ENCODE measurements at regions not wholly inside any gene's neighbourhood (a gene's known extent, or its start where the extent isn't known, plus 50 kb on each side); places are given as distances from the start of the nearest gene placed in this dataset.

- peak; percentile 89; the same call in 1 of the 2 replicates for TF ChIP-seq ZNF280C (tag by site-specific recombination; IDR thresholded peaks at IDR 0.05)
- TF ChIP-seq EGR2 (tag by site-specific recombination; IDR thresholded peaks at IDR 0.05; ENCODE audit: low read depth) = peak; percentile 90; the same call in 1 of the 2 replicates
- TF ChIP-seq ZNF785 (tag by site-specific recombination; IDR thresholded peaks at IDR 0.05) = peak; percentile 78; the same call in 1 of the 2 replicates
- no peak for TF ChIP-seq ZNF274 (IDR thresholded peaks at IDR 0.05; ENCODE audit: low read length)
- peak; percentile 54; the same call in 1 of the 2 replicates for TF ChIP-seq ZNF274 (tag by site-specific recombination; IDR thresholded peaks at IDR 0.05; ENCODE audit: borderline replicate concordance)
- TF ChIP-seq ZNF658 (tag by site-specific recombination; IDR thresholded peaks at IDR 0.05) = 0 out of 2 replicates have a peak, but pooled peaks have one; percentile 19
- peak; percentile 13; the same call in 1 of the 2 replicates for TF ChIP-seq ZNF146 (tag by site-specific recombination; IDR thresholded peaks at IDR 0.05)
- no peak for TF ChIP-seq ZNF416 (tag by site-specific recombination; IDR thresholded peaks at IDR 0.05)
- peak; percentile 47 for TF ChIP-seq ZFHX2 (tag by site-specific recombination; conservative IDR thresholded peaks at IDR 0.05)
- TF ChIP-seq ATF2 (tag by site-specific recombination; IDR thresholded peaks at IDR 0.05; ENCODE audit: low read depth) = no peak
Measured at GRCh38 chr1:230588323-230588746, 53.9 kb upstream of the COG2 start (continued).

- ChIA-PET POLR2A (no interaction called here), CTCF (interaction anchor here (0.6 to 0.7 kb wide), 2 partner anchors 161 to 183 kb away, joined by 3 to 4 read pairs; no protein-coding TSS in a partner anchor)
- Histone ChIP-seq H3K4me3 (ENCODE audit: low read depth, low read length) (no peak overlapping the region), H3K27ac (ENCODE audit: extremely low read depth, low read depth, low read length) (no peak overlapping the region), H3K36me3 (ENCODE audit: control insufficient read depth in 2 of 2, insufficient read depth in 1 of 2, low read length in 2 of 2) (no peaks in the 10 kb centered on the region), H3K4me1 (ENCODE audit: control insufficient read depth, insufficient read depth, low read length) (no peaks in the 10 kb centered on the region), H3K9me3 (ENCODE audit: control insufficient read depth, insufficient read depth, low read depth, low read length) (no peaks in the 10 kb centered on the region)
- TF ChIP-seq IKZF3 (tag by site-specific recombination; IDR thresholded peaks at IDR 0.05) (no peak), ZNF426 (tag by site-specific recombination; IDR thresholded peaks at IDR 0.05) (no peak), ZBTB21 (tag by site-specific recombination; IDR thresholded peaks at IDR 0.05) (no peak), TSHZ1 (tag by site-specific recombination; IDR thresholded peaks at IDR 0.05; ENCODE audit: borderline replicate concordance) (no peak), ZNF580 (tag by site-specific recombination; IDR thresholded peaks at IDR 0.05) (no peak), ZNF202 (tag by site-specific recombination; IDR thresholded peaks at IDR 0.05; ENCODE audit: borderline replicate concordance) (no peak), ZNF549 (tag by site-specific recombination; IDR thresholded peaks at IDR 0.05) (no peak), ZNF404 (tag by site-specific recombination; IDR thresholded peaks at IDR 0.05) (no peak), ZNF521 (tag by site-specific recombination; IDR thresholded peaks at IDR 0.05) (no peak)
Measured at GRCh38 chr1:230587061-230587460, 55.2 kb upstream of the COG2 start.
